A549 (cell line): ENCODE measurements at regions not wholly inside any gene's neighbourhood (a gene's known extent, or its start where the extent isn't known, plus 50 kb on each side); places are given as distances from the start of the nearest gene placed in this dataset.

Experiments
- ATAC-seq, 2 experiments: fragments of 200-7000 bp in 1 of 2; fragments of >200 bp in 1 of 2; cut with Nextera tagmentation in 1 of 2; cut with Tn5 transposase in 1 of 2; 3 replicates each; pipeline versions ENCODE4 v1.8.0 to v1.9.1; 2018 to 2020; ENCODE audit warnings: mild to moderate bottlenecking in 1 of 2, moderate library complexity in 1 of 2
- CTCF ChIA-PET: fragments of 300-600 bp; sonication (Branson Sonifier 250); formaldehyde crosslinking; extraction: SDS; loops from one replicate; lab custom pipeline; 2021; ENCODE audit warnings: antibody characterized with exemption, inconsistent platforms; lab: Yijun Ruan, JAX
- POLR2A ChIA-PET: fragments of 350-600 bp; formaldehyde crosslinking; extraction: SDS; loops from one replicate; lab custom pipeline; 2021; ENCODE audit warnings: antibody characterized with exemption, inconsistent platforms; lab: Yijun Ruan, JAX
- DNase-seq, 2 experiments: peaks; one replicate each; pipeline versions ENCODE4 v3.0.0 to v3.0.0-alpha.2; 2011 to 2016; ENCODE audit warnings: low read depth in 1 of 2, low spot score in 1 of 2
- FAIRE-seq: peaks from 2 replicates; lab custom pipeline; 2011; peaks lifted over from hg19 to GRCh38; lab: Jason Lieb, UNC
- H3K27ac ChIP-seq, 2 experiments: fragments of >200 bp; sonication (Bioruptor Twin); formaldehyde crosslinking; 3 replicates each; pipeline ENCODE4 v1.5.1; 2016 to 2017
- H3K4me1 ChIP-seq: fragments of >200 bp; sonication (Bioruptor Twin); formaldehyde crosslinking; 3 replicates; pipeline ENCODE4 v1.6.1; 2016
- H3K4me2 ChIP-seq: fragments of >200 bp; sonication (Bioruptor Twin); formaldehyde crosslinking; 3 replicates; pipeline ENCODE4 v1.6.1; 2016
- H3K4me3 ChIP-seq: fragments of >200 bp; sonication (Bioruptor Twin); formaldehyde crosslinking; 3 replicates; pipeline ENCODE4 v1.5.1; 2016
- H3K9me3 ChIP-seq: fragments of >200 bp; sonication (Bioruptor Twin); formaldehyde crosslinking; 3 replicates; pipeline ENCODE4 v1.6.1; 2016
- CEBPB ChIP-seq, 2 experiments: fragments of >200 bp in 1 of 2; sonication (Bioruptor Twin) in 1 of 2; formaldehyde crosslinking in 1 of 2; IDR thresholded peaks; 2 replicates each; pipeline ENCODE4 v1.6.1; 2012 to 2016
- CHD2 ChIP-seq: fragments of 150-350 bp; IDR thresholded peaks from 2 replicates; pipeline ENCODE4 v1.6.1; 2014; ENCODE audit warnings: low read length; ENCODE audit not compliant: partially characterized antibody
- EHMT2 ChIP-seq: fragments of 200-600 bp; sonication (generic); IDR thresholded peaks from 2 replicates; pipeline ENCODE4 v1.6.1; 2016; ENCODE audit warnings: antibody characterized with exemption, low read depth, mild to moderate bottlenecking, moderate library complexity
- EP300 ChIP-seq, 2 experiments: fragments of >200 bp; sonication (Bioruptor Twin); formaldehyde crosslinking; IDR thresholded peaks; 2 replicates in 1 of 2; 3 replicates in 1 of 2; pipeline ENCODE4 v1.6.1; 2016 to 2017
- ESRRA ChIP-seq: fragments of 150-350 bp; IDR thresholded peaks from 2 replicates; pipeline ENCODE4 v1.6.1; 2014; ENCODE audit warnings: mild to moderate bottlenecking, low read length, borderline replicate concordance
- FOSB ChIP-seq: fragments of 250-450 bp; sonication (Bioruptor Pico); IDR thresholded peaks from 2 replicates; pipeline ENCODE4 v1.5.0; 2020; ENCODE audit warnings: mild to moderate bottlenecking, moderate library complexity
- FOSL2 ChIP-seq, 2 experiments: fragments of 450-650 bp in 1 of 2; fragments of >200 bp in 1 of 2; sonication (Bioruptor Twin) in 1 of 2; formaldehyde crosslinking; IDR thresholded peaks; 2 replicates each; pipeline versions ENCODE4 v1.5.0 to v1.6.1; 2016 to 2020; ENCODE audit warnings: mild to moderate bottlenecking in 1 of 2, moderate library complexity in 1 of 2
- GATA3 ChIP-seq: IDR thresholded peaks from 2 replicates; pipeline ENCODE4 v1.6.1; 2012; ENCODE audit warnings: borderline replicate concordance
- HOXA7 ChIP-seq: fragments of 250-450 bp; sonication (Bioruptor Pico); IDR thresholded peaks from 2 replicates; pipeline ENCODE4 v1.5.0; 2020; ENCODE audit warnings: mild to moderate bottlenecking, moderate library complexity
- HOXB13 ChIP-seq: fragments of 250-450 bp; sonication (Bioruptor Pico); IDR thresholded peaks from 2 replicates; pipeline ENCODE4 v1.5.0; 2020; ENCODE audit warnings: low read depth, mild to moderate bottlenecking, moderate library complexity
- JUNB ChIP-seq: fragments of >200 bp; sonication (Bioruptor Twin); formaldehyde crosslinking; IDR thresholded peaks from 2 replicates; pipeline ENCODE4 v1.6.1; 2016
- MAFK ChIP-seq: fragments of 450-650 bp; IDR thresholded peaks from 2 replicates; pipeline ENCODE4 v1.6.1; 2014; ENCODE audit not compliant: partially characterized antibody
- MAX ChIP-seq: IDR thresholded peaks from 2 replicates; pipeline ENCODE4 v1.6.1; 2012
- MAZ ChIP-seq: fragments of 150-350 bp; IDR thresholded peaks from 2 replicates; pipeline ENCODE4 v1.6.1; 2014; ENCODE audit warnings: antibody characterized with exemption, low read depth, low read length, borderline replicate concordance
- NFE2L2 ChIP-seq: fragments of 150-350 bp; conservative IDR thresholded peaks from 2 replicates; pipeline ENCODE4 v1.6.1; 2014; ENCODE audit warnings: low read length
- NPAS2 ChIP-seq: fragments of 250-450 bp; sonication (Bioruptor Pico); IDR thresholded peaks from 2 replicates; pipeline ENCODE4 v1.8.0; 2022; ENCODE audit warnings: mild to moderate bottlenecking, moderate library complexity, borderline replicate concordance
- NR3C1 ChIP-seq: fragments of >200 bp; sonication (Bioruptor Twin); formaldehyde crosslinking; IDR thresholded peaks from 3 replicates; pipeline ENCODE4 v1.6.1; 2017
- PBX3 ChIP-seq: IDR thresholded peaks from 2 replicates; pipeline ENCODE4 v1.6.1; 2012
- POLR2A ChIP-seq: IDR thresholded peaks from 2 replicates; pipeline ENCODE4 v1.6.1; 2012; ENCODE audit warnings: mild to moderate bottlenecking, low read length
- RAD21 ChIP-seq, 2 experiments: fragments of >200 bp in 1 of 2; sonication (Bioruptor Twin) in 1 of 2; formaldehyde crosslinking in 1 of 2; IDR thresholded peaks in 1 of 2; conservative IDR thresholded peaks in 1 of 2; 2 replicates in 1 of 2; 3 replicates in 1 of 2; pipeline ENCODE4 v1.6.1; 2012 to 2018; ENCODE audit warnings: inconsistent platforms in 1 of 2
- RCOR1 ChIP-seq: fragments of 150-350 bp; IDR thresholded peaks from 2 replicates; pipeline ENCODE4 v1.6.1; 2014; ENCODE audit warnings: antibody characterized with exemption, low read length, low read depth
- RFX5 ChIP-seq: fragments of 450-650 bp; IDR thresholded peaks from 2 replicates; pipeline ENCODE4 v1.7.1; 2014; ENCODE audit warnings: antibody characterized with exemption, mild to moderate bottlenecking, moderate library complexity
- SREBF2 ChIP-seq: fragments of 450-650 bp; IDR thresholded peaks from 2 replicates; pipeline ENCODE4 v1.6.1; 2014; ENCODE audit warnings: mild to moderate bottlenecking, moderate library complexity
- ZFP36 ChIP-seq: fragments of 450-650 bp; IDR thresholded peaks from 2 replicates; pipeline ENCODE4 v1.6.1; 2014; ENCODE audit warnings: borderline replicate concordance; ENCODE audit not compliant: partially characterized antibody
- WGBS: methylation state at CpG from one replicate; pipeline ENCODE4 v1.1.6; 2017; ENCODE audit errors: missing lambda C conversion rate; 5-methylcytosine and 5-hydroxymethylcytosine counted together
- TF ChIP-seq, protein P1 (sequence below): fragments of 150-350 bp; IDR thresholded peaks from 2 replicates; pipeline ENCODE4 v1.6.1; 2014; ENCODE audit warnings: low read depth, mild to moderate bottlenecking, low read length
- TF ChIP-seq, protein P2 (sequence below): fragments of >200 bp; sonication (Bioruptor Twin); formaldehyde crosslinking; IDR thresholded peaks from 2 replicates; pipeline ENCODE4 v1.6.1; 2016

DNA sequence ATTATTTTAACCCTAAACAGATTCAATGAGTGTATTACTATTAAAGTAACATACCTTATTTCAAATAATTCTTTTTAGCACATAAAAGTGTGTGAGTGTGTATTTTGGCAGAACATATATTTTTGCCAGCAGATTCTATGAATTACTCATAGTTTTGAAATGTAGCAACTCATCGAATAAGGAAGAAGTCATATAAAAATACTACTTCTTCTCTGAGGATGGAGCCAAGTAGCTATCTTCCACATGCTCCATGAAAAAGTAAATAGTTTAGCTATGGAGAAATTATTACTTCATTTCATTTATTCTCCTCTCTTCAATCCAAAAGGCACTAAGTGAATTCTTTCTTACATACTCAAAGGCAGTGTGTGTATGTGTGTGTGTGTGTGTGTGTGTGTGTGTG lies 1090.4 kb upstream of the CDH6 start:
- FAIRE-seq (no peak), DNase-seq (peak; percentile 2 to 31), ATAC-seq (0 out of 6 replicates have a peak, but pooled peaks of 1 of the 2 experiments have one; percentile 24)
- ChIA-PET POLR2A (interaction anchor here (0.6 kb wide), 1 partner anchor 221 kb away, joined by 3 read pairs; no protein-coding TSS in a partner anchor), CTCF (no interaction called here)
- TF ChIP-seq JUNB = 0 out of 2 replicates have a peak, but pooled peaks have one; percentile 34
- TF ChIP-seq RAD21 (conservative IDR thresholded peaks at IDR 0.05 in 1 of 2, IDR thresholded peaks at IDR 0.05 in 1 of 2) = peak in 1 of 2 experiments; percentile 16; a peak in 1 of 5 replicates
- TF ChIP-seq RCOR1 = no peak
- TF ChIP-seq SREBF2 = no peak
- TF ChIP-seq ZFP36 = no peak
- TF ChIP-seq, protein P1, sequence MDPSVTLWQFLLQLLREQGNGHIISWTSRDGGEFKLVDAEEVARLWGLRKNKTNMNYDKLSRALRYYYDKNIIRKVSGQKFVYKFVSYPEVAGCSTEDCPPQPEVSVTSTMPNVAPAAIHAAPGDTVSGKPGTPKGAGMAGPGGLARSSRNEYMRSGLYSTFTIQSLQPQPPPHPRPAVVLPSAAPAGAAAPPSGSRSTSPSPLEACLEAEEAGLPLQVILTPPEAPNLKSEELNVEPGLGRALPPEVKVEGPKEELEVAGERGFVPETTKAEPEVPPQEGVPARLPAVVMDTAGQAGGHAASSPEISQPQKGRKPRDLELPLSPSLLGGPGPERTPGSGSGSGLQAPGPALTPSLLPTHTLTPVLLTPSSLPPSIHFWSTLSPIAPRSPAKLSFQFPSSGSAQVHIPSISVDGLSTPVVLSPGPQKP = no peak
- TF ChIP-seq FOSL2 (IDR thresholded peaks at IDR 0.05) = no peak; the same call in 1 of the 2 replicates
- TF ChIP-seq FOSL2 (CRISPR knock-in tag; IDR thresholded peaks at IDR 0.05) = peak; percentile 47
- no peak for TF ChIP-seq FOSB (CRISPR knock-in tag)
- no peak for TF ChIP-seq HOXB13 (CRISPR knock-in tag)
- TF ChIP-seq NR3C1 = no peak
- Histone ChIP-seq H3K27ac (no peak overlapping the region), H3K4me3 (no peak overlapping the region), H3K9me3 (no peaks in the 10 kb centered on the region), H3K4me2 (no peak overlapping the region; the same call in 2 of the 3 replicates), H3K4me1 (peaks cover 31% of the 10 kb centered on the region)
- WGBS = 3% methylated on average over 1 of the region's 1 CpG

- no peak for FAIRE-seq
Measured at GRCh38 chr5:30102185-30102584, 1091.3 kb upstream of the CDH6 start.

DNA sequence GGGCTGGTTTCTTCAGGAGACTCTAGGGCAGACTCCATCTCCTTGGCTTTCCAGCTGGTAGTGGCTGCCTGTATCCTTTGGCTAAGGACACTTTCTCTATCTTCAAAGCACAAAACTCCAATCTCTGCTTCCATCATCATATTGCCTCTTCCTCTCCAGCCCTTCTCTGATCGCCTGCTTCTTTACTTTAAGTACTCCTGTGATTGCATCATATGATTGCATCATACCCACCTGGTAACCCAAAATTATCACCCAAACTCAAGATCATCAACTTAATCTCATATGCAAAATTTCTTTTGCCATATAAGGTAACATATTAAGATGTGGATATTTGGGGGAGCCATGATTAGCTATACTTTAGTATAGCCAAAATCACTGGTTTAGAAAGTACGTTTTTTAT lies 1092.6 kb upstream of the CDH6 start:
- ChIA-PET CTCF (no interaction called here), POLR2A (no interaction called here)
- no peak for DNase-seq
- Histone ChIP-seq H3K4me3 (no peak overlapping the region), H3K27ac (peak overlapping the region; percentile 59 to 77), H3K9me3 (no peaks in the 10 kb centered on the region)
- FAIRE-seq = no peak
- WGBS = 78% methylated on average over 2 of the region's 2 CpGs
- TF ChIP-seq PBX3 = no peak
- peak; percentile 71 to 83; a peak in 3 of 4 replicates for TF ChIP-seq CEBPB (IDR thresholded peaks at IDR 0.05)
- TF ChIP-seq, all 56 proteins: peak for 1
- peak in 1 of 2 experiments; percentile 26; a peak in 2 of 6 replicates for ATAC-seq
- peaks cover 31% of the 10 kb centered on the region for H3K4me1 ChIP-seq
- H3K4me2 ChIP-seq = no peak overlapping the region

More at GRCh38 chr5:30102185-30102584, 1091.3 kb upstream of the CDH6 start:
- ChIA-PET CTCF (no interaction called here), POLR2A (no interaction called here)
- Histone ChIP-seq H3K4me3 (no peak overlapping the region), H3K4me2 (no peak overlapping the region), H3K27ac (no peak overlapping the region), H3K4me1 (peaks cover 31% of the 10 kb centered on the region), H3K9me3 (no peaks in the 10 kb centered on the region)
- ATAC-seq (no peak), DNase-seq (no peak)
- 80% methylated on average over 2 of the region's 2 CpGs for WGBS
- TF ChIP-seq NPAS2 (CRISPR knock-in tag) (no peak), MAFK (peak; percentile 86)

GRCh38 chr5:30100148-30100713 lies 1093.3 kb upstream of the CDH6 start:
- no peak overlapping the region; the same call in 2 of the 3 replicates for H3K4me3 ChIP-seq
- ATAC-seq = peak in 1 of 2 experiments; percentile 68; a peak in 3 of 6 replicates
- peak in 1 of 2 experiments; percentile 11 for DNase-seq
- no peaks in the 10 kb centered on the region for H3K9me3 ChIP-seq
- peak overlapping the region; percentile 55 for H3K4me2 ChIP-seq
- POLR2A ChIA-PET = no interaction called here
- H3K4me1 ChIP-seq = peaks cover 31% of the 10 kb centered on the region
- no peak for FAIRE-seq
- no peak for TF ChIP-seq RFX5
- no peak for TF ChIP-seq CHD2
- TF ChIP-seq MAFK = no peak
- TF ChIP-seq, protein P2, sequence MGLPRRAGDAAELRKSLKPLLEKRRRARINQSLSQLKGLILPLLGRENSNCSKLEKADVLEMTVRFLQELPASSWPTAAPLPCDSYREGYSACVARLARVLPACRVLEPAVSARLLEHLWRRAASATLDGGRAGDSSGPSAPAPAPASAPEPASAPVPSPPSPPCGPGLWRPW = no peak
- TF ChIP-seq NR3C1 = no peak
- no peak for TF ChIP-seq MAZ
- TF ChIP-seq HOXB13 (CRISPR knock-in tag) = no peak
- TF ChIP-seq, protein P1 = no peak
- TF ChIP-seq ESRRA = no peak
- TF ChIP-seq HOXA7 (CRISPR knock-in tag) = no peak
- TF ChIP-seq NFE2L2 = no peak
- no peak for TF ChIP-seq EP300 (IDR thresholded peaks at IDR 0.05)
- TF ChIP-seq EHMT2 = no peak
- no peak for TF ChIP-seq RCOR1
- TF ChIP-seq MAX = no peak
- TF ChIP-seq POLR2A = no peak
- TF ChIP-seq GATA3 = no peak
- TF ChIP-seq, all 56 proteins: peak for 0
- CTCF ChIA-PET = no interaction called here
- 12% methylated on average over 4 of the region's 5 CpGs for WGBS
- peak overlapping the region; percentile 59 to 77 for H3K27ac ChIP-seq
